ENCODE measurements at regions not wholly inside any gene's neighbourhood (a gene's known extent, or its start where the extent isn't known, plus 50 kb on each side); places are given as distances from the start of the nearest gene placed in this dataset.

GRCh38 chr7:83259064-83259463 lies 96.4 kb upstream of the PCLO start:
- no peak for TF ChIP-seq CTCF (IDR thresholded peaks at IDR 0.05; ENCODE audit: low read length)
- TF ChIP-seq EZH2 (IDR thresholded peaks at IDR 0.05; ENCODE audit: borderline replicate concordance, low read length) = no peak

All from OCI-LY1 (cell line).